Activated naive CD4-positive, alpha-beta T cell treated with anti-CD3 and anti-CD28 coated beads, Interleukin-2, amount 50 U/mL, for 24 hours (primary cell): ENCODE measurements at regions not wholly inside any gene's neighbourhood (a gene's known extent, or its start where the extent isn't known, plus 50 kb on each side); places are given as distances from the start of the nearest gene placed in this dataset.
"Not testable (repeated sequence)": the region's sequence is repeated elsewhere in the genome, so short reads cannot be mapped to it uniquely, and the experiment has no call there.

Experiments used
- H3K27ac Mint-ChIP-seq: one replicate; pipeline ENCODE4 v1.8.0; 2021; ENCODE audit warnings: mild to moderate bottlenecking, mixed read lengths
- H3K27me3 Mint-ChIP-seq: one replicate; pipeline ENCODE4 v1.8.0; 2021; ENCODE audit warnings: mixed read lengths
- H3K36me3 Mint-ChIP-seq: one replicate; pipeline ENCODE4 v1.8.0; 2021; ENCODE audit warnings: mixed read lengths
- H3K4me1 Mint-ChIP-seq: one replicate; pipeline ENCODE4 v1.8.0; 2021; ENCODE audit warnings: mixed read lengths
- H3K4me3 Mint-ChIP-seq: one replicate; pipeline ENCODE4 v1.8.0; 2021; ENCODE audit warnings: mild to moderate bottlenecking, mixed read lengths
- H3K9me3 Mint-ChIP-seq: one replicate; pipeline ENCODE4 v1.8.0; 2021; ENCODE audit warnings: mixed read lengths

- Mint-ChIP-seq H3K27ac (no peak overlapping the region), H3K4me3 (no peak overlapping the region), H3K4me1 (no peaks in the 10 kb centered on the region), H3K27me3 (no peaks in the 10 kb centered on the region), H3K9me3 (no peaks in the 10 kb centered on the region), H3K36me3 (no peaks in the 10 kb centered on the region)
Observed at GRCh38 chr4:133268205-133268604, 119.1 kb downstream of the PCDH10 start.

- H3K4me1 Mint-ChIP-seq, H3K9me3 Mint-ChIP-seq, H3K27me3 Mint-ChIP-seq, H3K27ac Mint-ChIP-seq, H3K36me3 Mint-ChIP-seq, H3K4me3 Mint-ChIP-seq: not testable (repeated sequence)
Observed at GRCh38 chr4:133267506-133267905, 118.4 kb downstream of the PCDH10 start.

GRCh38 chr4:133266966-133267365 is 117.9 kb downstream of the PCDH10 start:
- H3K4me3 Mint-ChIP-seq, H3K4me1 Mint-ChIP-seq, H3K27me3 Mint-ChIP-seq, H3K36me3 Mint-ChIP-seq, H3K9me3 Mint-ChIP-seq, H3K27ac Mint-ChIP-seq: not testable (repeated sequence)

GRCh38 chr4:133264251-133264650 is 115.2 kb downstream of the PCDH10 start:
- not testable (repeated sequence) for H3K4me1 Mint-ChIP-seq, H3K4me3 Mint-ChIP-seq, H3K27me3 Mint-ChIP-seq, H3K36me3 Mint-ChIP-seq, H3K9me3 Mint-ChIP-seq, H3K27ac Mint-ChIP-seq

- Mint-ChIP-seq H3K9me3 (no peaks in the 10 kb centered on the region), H3K4me3 (no peak overlapping the region), H3K27me3 (no peaks in the 10 kb centered on the region), H3K36me3 (no peaks in the 10 kb centered on the region), H3K4me1 (no peaks in the 10 kb centered on the region), H3K27ac (no peak overlapping the region)
Observed at GRCh38 chr4:133263104-133263503, 114.0 kb downstream of the PCDH10 start.

GRCh38 chr4:133247861-133248260 is 98.8 kb downstream of the PCDH10 start:
- Mint-ChIP-seq H3K9me3 (no peaks in the 10 kb centered on the region), H3K4me1 (no peaks in the 10 kb centered on the region), H3K4me3 (no peak overlapping the region), H3K27ac (no peak overlapping the region), H3K36me3 (no peaks in the 10 kb centered on the region), H3K27me3 (no peaks in the 10 kb centered on the region)

- no peak overlapping the region for H3K27ac Mint-ChIP-seq
- no peaks in the 10 kb centered on the region for H3K27me3 Mint-ChIP-seq
- H3K9me3 Mint-ChIP-seq: no peaks in the 10 kb centered on the region
- H3K36me3 Mint-ChIP-seq: no peaks in the 10 kb centered on the region
- no peak overlapping the region for H3K4me3 Mint-ChIP-seq
- no peaks in the 10 kb centered on the region for H3K4me1 Mint-ChIP-seq
Observed at GRCh38 chr4:133245226-133245625, 96.1 kb downstream of the PCDH10 start.
